GM12864 (cell line): ENCODE measurements at regions not wholly inside any gene's neighbourhood (a gene's known extent, or its start where the extent isn't known, plus 50 kb on each side); places are given as distances from the start of the nearest gene placed in this dataset.
"Not testable (repeated sequence)": the region's sequence is repeated elsewhere in the genome, so short reads cannot be mapped to it uniquely, and the experiment has no call there.

Experiments
- DNase-seq: peaks from one replicate; pipeline ENCODE4 v3.0.0-alpha.2; 2011; ENCODE audit warnings: low read depth
- H3K4me3 ChIP-seq: 2 replicates; pipeline ENCODE4 v1.5.1; 2011; ENCODE audit warnings: mild to moderate bottlenecking, low read depth, low read length, control low read depth
- CTCF ChIP-seq: IDR thresholded peaks from 2 replicates; pipeline ENCODE4 v1.5.1; 2011; ENCODE audit warnings: low read depth, mild to moderate bottlenecking, moderate library complexity, low read length, control low read depth, inconsistent platforms; ENCODE audit errors: missing control alignments

GRCh38 chr6:58073263-58073662 lies 755.8 kb downstream of the PRIM2 start:
- no peak for TF ChIP-seq CTCF
- DNase-seq = no peak

DNA sequence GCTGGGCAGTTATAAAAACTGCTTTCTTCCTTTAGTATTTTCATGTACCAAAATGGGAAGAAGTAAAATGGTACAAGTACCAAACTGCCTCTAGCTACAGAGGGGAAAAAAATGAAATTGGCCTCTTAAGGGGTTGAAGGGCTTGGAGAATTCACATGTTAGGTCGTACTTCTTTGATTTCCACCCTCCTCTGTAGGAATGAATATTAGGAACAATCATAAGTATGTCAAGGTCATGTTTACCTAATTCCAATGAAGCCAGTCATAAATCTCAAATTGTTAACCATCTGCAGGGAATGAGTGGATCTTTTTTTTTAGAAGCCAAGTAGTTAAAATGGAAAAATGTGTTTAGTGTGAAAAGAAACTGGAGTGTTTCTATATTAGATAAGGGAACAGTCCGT lies 772.6 kb downstream of the PRIM2 start:
- not testable (repeated sequence) for DNase-seq, H3K4me3 ChIP-seq

More at GRCh38 chr6:58073263-58073662, 755.8 kb downstream of the PRIM2 start:
- no peak overlapping the region for H3K4me3 ChIP-seq

DNA sequence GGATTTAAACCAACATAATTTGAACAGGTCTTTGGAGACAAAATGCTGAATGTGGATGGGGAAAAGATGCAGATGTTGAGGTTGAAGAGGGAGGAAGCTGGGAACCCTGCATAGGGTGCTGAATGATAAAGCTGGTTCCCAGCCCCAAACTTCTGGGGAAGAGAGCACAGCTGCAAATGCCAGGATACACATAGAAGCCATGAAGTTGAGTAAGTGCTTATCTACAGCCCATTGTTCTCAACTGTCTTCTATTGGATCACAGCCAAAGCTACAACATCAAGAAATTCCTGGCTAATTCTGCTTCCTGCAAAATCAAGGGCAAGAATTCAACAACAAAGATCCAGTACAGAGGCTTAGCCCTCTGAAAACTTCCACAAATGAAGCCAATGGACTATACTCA lies 779.8 kb downstream of the PRIM2 start:
- not testable (repeated sequence) for H3K4me3 ChIP-seq, DNase-seq

DNA sequence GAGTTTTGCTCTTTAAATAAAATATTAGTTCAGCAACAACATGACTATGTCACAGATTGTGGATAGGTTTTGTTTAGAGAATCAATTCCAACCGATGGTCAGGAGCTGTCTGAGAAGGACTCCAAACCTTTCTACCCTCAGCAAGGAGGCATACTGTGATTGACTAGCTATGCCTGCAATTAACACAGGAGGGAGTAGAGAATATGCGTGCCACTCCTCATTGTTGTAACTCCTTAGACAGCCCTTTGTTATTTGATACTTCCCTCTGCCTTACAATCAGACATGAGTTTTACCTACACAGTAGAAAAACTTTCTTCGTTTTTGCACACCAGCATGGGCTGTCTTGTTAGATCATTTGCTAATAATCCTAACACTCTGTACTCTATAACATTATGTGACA lies 796.5 kb downstream of the PRIM2 start:
- no peak overlapping the region for H3K4me3 ChIP-seq
- no peak for DNase-seq
- no peak for TF ChIP-seq CTCF

- not testable (repeated sequence) for H3K4me3 ChIP-seq, DNase-seq
These were observed 799.7 kb downstream of the PRIM2 start for GRCh38 chr6:58117162-58117561.

DNA sequence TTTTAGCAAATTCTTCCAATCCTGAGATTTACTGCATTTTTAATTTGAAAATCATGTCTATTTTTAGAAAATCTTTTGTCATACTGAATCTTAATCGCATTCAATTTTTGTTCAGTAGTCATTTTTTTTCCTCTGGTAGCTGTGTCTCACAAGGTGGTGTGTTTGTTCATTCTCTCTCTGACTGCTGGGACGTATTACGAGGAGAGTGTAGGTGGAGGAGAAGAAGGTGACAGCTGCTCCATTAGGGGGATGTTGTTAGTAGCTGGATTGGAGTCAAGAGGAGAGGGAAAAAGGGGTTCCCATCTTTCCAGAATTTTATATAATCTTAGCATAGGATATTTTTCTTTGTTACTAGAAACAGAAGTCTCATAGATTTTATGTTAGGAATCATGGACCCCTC lies 804.2 kb downstream of the PRIM2 start:
- H3K4me3 ChIP-seq, DNase-seq: not testable (repeated sequence)

DNA sequence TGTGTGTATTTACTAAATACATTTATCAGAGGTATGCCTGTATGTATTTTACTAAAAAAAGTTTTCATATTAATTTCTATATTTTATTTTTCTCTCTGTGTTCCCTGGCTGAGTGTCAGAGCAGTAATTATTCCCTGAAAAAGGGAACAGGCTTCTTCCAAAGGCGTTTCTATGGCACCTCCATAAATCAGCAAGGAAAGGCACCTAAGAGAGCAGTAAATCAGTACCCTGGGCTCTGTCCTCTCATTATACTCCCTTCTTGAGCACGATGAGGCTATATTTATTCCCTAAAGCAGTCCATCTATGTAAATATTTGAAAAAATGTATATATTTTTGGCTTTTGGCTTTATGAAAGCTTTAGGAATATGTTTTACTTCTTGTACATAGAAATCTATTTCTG lies 806.3 kb downstream of the PRIM2 start:
- not testable (repeated sequence) for DNase-seq, H3K4me3 ChIP-seq

DNA sequence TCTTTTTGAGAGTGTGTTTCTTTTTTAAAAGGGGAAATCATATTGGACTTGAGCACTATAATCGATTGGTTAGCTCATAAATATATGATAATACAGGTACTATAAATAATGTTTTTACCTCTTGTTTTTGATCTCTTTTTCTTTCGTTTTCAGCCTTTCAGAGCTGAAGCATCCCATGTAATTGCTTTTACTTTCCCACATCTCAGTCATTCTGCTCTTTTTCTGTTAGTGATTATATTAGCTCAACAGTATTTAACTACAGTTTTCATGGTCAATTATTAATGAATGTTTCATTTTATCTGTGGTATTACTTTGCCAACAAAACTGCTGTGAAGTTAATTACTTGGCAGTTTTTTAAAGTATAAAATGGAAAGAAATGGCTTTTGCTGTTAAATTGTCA lies 811.1 kb downstream of the PRIM2 start:
- DNase-seq, H3K4me3 ChIP-seq: not testable (repeated sequence)

DNA sequence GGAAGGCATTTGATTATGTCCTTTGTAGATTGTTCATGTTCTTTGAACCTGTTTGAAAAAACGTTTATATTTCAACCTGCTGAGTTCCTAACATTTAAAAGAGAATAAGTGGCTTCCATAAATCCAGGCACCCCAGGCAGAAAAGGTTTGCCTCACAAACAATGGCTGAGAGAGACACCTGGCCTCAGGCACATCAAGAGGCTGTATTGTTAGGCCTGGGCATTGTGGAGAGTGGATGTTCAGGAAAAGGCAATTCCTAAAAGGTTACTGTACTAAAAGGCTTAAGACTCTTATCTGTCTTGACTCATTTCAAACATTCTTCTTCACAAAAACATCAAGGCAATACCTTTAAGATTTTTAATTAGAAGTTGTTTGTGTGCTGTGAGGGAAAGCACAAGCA lies 811.7 kb downstream of the PRIM2 start:
- DNase-seq, H3K4me3 ChIP-seq: not testable (repeated sequence)

GRCh38 chr6:58139746-58140145 lies 822.3 kb downstream of the PRIM2 start:
- DNase-seq = not testable (repeated sequence)

DNA sequence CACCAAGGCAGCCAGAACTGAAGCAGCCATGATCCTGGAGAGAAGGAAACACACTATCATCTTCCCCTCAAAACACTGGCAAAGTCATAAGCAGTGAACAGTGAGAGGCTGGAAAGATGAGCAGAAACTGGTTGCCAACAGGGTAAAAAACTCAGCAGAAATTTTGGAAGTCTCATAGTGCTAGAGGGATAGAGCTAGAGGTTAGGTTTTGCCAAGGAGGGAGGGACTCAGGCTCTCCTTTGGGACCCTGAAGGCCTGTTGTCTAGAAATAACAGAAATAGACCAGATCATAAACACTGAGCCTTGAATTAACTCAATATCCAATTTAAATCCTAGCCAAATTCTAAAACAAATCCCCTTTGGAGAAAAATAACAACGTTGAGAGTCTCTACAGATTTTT lies 853.6 kb downstream of the PRIM2 start:
- not testable (repeated sequence) for H3K4me3 ChIP-seq, DNase-seq

More at GRCh38 chr6:58139746-58140145, 822.3 kb downstream of the PRIM2 start:
- H3K4me3 ChIP-seq = not testable (repeated sequence)

- DNase-seq = not testable (repeated sequence)
These were observed 864.2 kb downstream of the PRIM2 start for GRCh38 chr6:58181557-58182065.

GRCh38 chr6:58185300-58185699 lies 867.9 kb downstream of the PRIM2 start:
- not testable (repeated sequence) for H3K4me3 ChIP-seq, DNase-seq

More at GRCh38 chr6:58181557-58182065, 864.2 kb downstream of the PRIM2 start:
- H3K4me3 ChIP-seq = not testable (repeated sequence)

GRCh38 chr6:58193209-58193608 lies 875.8 kb downstream of the PRIM2 start:
- not testable (repeated sequence) for DNase-seq, H3K4me3 ChIP-seq
